Ascending aorta (tissue), 2 donors: ENCODE measurements at regions not wholly inside any gene's neighbourhood (a gene's known extent, or its start where the extent isn't known, plus 50 kb on each side); places are given as distances from the start of the nearest gene placed in this dataset.

Experiments
- DNase-seq, 2 donors: peaks; one replicate each; pipeline ENCODE4 v3.0.0-alpha.2; 2019; ENCODE audit warnings: low spot score in 2 of 2
- H3K27ac ChIP-seq, 2 donors: fragments of 200-600 bp; sonication (generic); one replicate each; pipeline ENCODE4 v1.5.1; 2016 to 2017; ENCODE audit warnings: mild to moderate bottlenecking in 1 of 2
- H3K27me3 ChIP-seq: fragments of 200-600 bp; sonication (generic); one replicate; pipeline ENCODE4 v1.5.1; 2017
- H3K36me3 ChIP-seq, 2 donors: fragments of 200-600 bp; sonication (generic); one replicate each; pipeline ENCODE4 v1.5.1; 2016
- H3K4me1 ChIP-seq, 2 donors: fragments of 200-600 bp; sonication (generic); one replicate each; pipeline ENCODE4 v1.5.1; 2016 to 2017; ENCODE audit warnings: mild to moderate bottlenecking in 1 of 2
- H3K4me3 ChIP-seq, 2 donors: fragments of 200-600 bp; sonication (generic); one replicate each; pipeline ENCODE4 v1.5.1; 2016 to 2017; ENCODE audit warnings: mild to moderate bottlenecking in 1 of 2
- H3K9me3 ChIP-seq, 2 donors: fragments of 200-600 bp; sonication (generic); one replicate each; pipeline ENCODE4 v1.5.1; 2016
- intact Hi-C: fragments of 100-400 bp; cut with DNase I; formaldehyde crosslinking; loops from one replicate; pipeline ENCODE4 v1.15.1; 2023
- TF ChIP-seq, protein P1 (sequence below), 3 experiments: fragments of 200-600 bp in 2 of 3; fragments of 450-650 bp in 1 of 3; sonication (generic) in 2 of 3; IDR thresholded peaks; one replicate each; pipeline ENCODE4 v1.5.1; 2016 to 2019; ENCODE audit warnings: antibody characterized with exemption in 3 of 3, mild to moderate bottlenecking in 1 of 3, moderate library complexity in 1 of 3

DNA sequence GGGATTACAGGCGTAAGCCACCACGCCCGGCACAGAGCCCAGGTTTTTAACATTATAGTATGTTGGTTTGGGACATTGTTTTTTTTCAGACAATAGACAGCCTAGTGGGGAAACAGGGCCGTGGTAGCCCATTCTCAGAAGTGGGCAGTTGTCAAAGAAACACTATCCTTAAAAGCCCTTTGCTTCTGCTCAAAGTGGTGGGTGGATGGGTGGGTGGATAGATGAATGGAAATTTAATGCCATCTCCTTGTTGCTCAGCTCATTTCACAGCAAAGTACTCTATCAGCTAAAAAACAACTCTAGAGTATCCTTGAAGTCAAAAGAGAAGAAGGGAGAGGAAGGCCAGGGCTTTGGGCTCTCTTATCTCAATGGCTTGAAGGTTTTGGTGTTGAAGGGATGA is 137.8 kb downstream of the RRAGC start:
- Histone ChIP-seq H3K4me1 (no peaks in the 10 kb centered on the region), H3K4me3 (no peak overlapping the region), H3K27me3 (no peaks in the 10 kb centered on the region), H3K36me3 (no peaks in the 10 kb centered on the region), H3K27ac (no peak overlapping the region), H3K9me3 (no peaks in the 10 kb centered on the region)
- intact Hi-C loops, result no loop called here
- TF ChIP-seq, protein P1, sequence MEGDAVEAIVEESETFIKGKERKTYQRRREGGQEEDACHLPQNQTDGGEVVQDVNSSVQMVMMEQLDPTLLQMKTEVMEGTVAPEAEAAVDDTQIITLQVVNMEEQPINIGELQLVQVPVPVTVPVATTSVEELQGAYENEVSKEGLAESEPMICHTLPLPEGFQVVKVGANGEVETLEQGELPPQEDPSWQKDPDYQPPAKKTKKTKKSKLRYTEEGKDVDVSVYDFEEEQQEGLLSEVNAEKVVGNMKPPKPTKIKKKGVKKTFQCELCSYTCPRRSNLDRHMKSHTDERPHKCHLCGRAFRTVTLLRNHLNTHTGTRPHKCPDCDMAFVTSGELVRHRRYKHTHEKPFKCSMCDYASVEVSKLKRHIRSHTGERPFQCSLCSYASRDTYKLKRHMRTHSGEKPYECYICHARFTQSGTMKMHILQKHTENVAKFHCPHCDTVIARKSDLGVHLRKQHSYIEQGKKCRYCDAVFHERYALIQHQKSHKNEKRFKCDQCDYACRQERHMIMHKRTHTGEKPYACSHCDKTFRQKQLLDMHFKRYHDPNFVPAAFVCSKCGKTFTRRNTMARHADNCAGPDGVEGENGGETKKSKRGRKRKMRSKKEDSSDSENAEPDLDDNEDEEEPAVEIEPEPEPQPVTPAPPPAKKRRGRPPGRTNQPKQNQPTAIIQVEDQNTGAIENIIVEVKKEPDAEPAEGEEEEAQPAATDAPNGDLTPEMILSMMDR (IDR thresholded peaks at IDR 0.05), result no peak
- DNase-seq, result no peak

DNA sequence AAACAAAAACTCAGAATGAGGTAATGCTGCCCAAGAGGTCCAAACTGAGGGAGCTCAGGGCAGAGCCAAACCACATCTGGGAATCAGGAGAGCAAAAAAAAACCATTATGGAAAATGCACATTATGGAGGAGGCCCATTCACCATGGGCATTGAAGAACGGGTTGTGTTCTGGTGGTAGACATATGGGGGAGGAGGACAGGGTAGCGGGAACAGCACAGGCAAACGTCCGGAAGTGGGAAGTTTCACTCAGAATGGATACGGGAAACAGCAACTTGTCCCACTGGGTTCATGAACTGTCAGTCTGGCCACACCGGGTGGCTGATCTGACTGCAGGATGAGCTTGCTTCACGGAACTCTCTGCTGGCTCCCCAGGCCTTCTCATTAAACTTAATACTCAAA is 139.7 kb downstream of the RRAGC start:
- Histone ChIP-seq H3K36me3 (no peaks in the 10 kb centered on the region), H3K27ac (no peak overlapping the region), H3K4me3 (no peak overlapping the region), H3K9me3 (peaks cover 0 to 5% of the 10 kb centered on the region in 2 donors), H3K4me1 (no peaks in the 10 kb centered on the region), H3K27me3 (no peaks in the 10 kb centered on the region)
- TF ChIP-seq, protein P1 (IDR thresholded peaks at IDR 0.05), result no peak
- DNase-seq, result no peak
- intact Hi-C loops, result no loop called here

- Histone ChIP-seq H3K27me3 (no peaks in the 10 kb centered on the region), H3K27ac (no peak overlapping the region), H3K9me3 (peaks cover 0 to 8% of the 10 kb centered on the region in 2 donors), H3K4me3 (no peak overlapping the region), H3K36me3 (no peaks in the 10 kb centered on the region), H3K4me1 (no peaks in the 10 kb centered on the region)
- TF ChIP-seq, protein P1 (IDR thresholded peaks at IDR 0.05), result no peak
- no peak for DNase-seq
- intact Hi-C loops, result no loop called here
Measured at GRCh38 chr1:38718031-38718430, 141.5 kb downstream of the RRAGC start.

GRCh38 chr1:38716229-38716628 is 143.3 kb downstream of the RRAGC start:
- Histone ChIP-seq H3K4me3 (no peak overlapping the region), H3K9me3 (peaks cover 0 to 8% of the 10 kb centered on the region in 2 donors), H3K36me3 (no peaks in the 10 kb centered on the region), H3K27ac (no peak overlapping the region), H3K27me3 (no peaks in the 10 kb centered on the region), H3K4me1 (no peaks in the 10 kb centered on the region)
- DNase-seq, result no peak
- intact Hi-C loops, result no loop called here
- TF ChIP-seq, protein P1 (IDR thresholded peaks at IDR 0.05), result no peak

DNA sequence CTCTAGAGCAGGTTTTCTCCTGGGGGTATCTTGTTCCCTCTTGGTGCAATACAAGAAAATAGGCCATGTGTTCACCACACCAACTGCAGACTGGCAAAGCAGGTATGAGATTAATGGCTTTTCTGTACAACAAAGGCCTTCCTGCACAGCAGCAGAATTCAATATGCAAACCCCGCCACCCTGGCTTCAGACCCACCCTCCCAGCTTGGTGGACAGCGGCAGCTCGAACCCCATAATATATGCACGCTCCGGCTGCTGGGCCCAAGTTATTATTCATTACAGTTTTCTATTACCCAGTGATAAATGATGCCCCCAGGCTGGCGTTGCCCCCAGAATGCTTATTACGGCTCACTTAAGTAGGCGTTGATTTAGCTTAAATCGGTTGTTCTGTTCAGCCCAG is 144.2 kb downstream of the RRAGC start:
- intact Hi-C loops, result no loop called here
- peaks cover 0 to 8% of the 10 kb centered on the region in 2 donors for H3K9me3 ChIP-seq
- H3K36me3 ChIP-seq, result no peaks in the 10 kb centered on the region
- H3K4me3 ChIP-seq, result no peak overlapping the region
- no peak for DNase-seq
- H3K27ac ChIP-seq, result no peak overlapping the region
- TF ChIP-seq, protein P1 (IDR thresholded peaks at IDR 0.05), result no peak
- H3K4me1 ChIP-seq, result no peaks in the 10 kb centered on the region
- H3K27me3 ChIP-seq, result no peaks in the 10 kb centered on the region

GRCh38 chr1:38712046-38712445 is 147.5 kb downstream of the RRAGC start:
- Histone ChIP-seq H3K36me3 (no peaks in the 10 kb centered on the region), H3K9me3 (peaks cover 0 to 8% of the 10 kb centered on the region in 2 donors), H3K4me1 (no peaks in the 10 kb centered on the region), H3K27ac (no peak overlapping the region), H3K4me3 (no peak overlapping the region), H3K27me3 (no peaks in the 10 kb centered on the region)
- TF ChIP-seq, protein P1 (IDR thresholded peaks at IDR 0.05), result no peak
- intact Hi-C loops, result no loop called here
- DNase-seq, result peak in 1 of 2 donors; percentile 11
